HCT116 (cell line): ENCODE measurements at regions not wholly inside any gene's neighbourhood (a gene's known extent, or its start where the extent isn't known, plus 50 kb on each side); places are given as distances from the start of the nearest gene placed in this dataset.

Source experiments
- POLR2AphosphoS5 ChIP-seq: IDR thresholded peaks from 2 replicates; pipeline ENCODE4 v1.6.1; 2011; ENCODE audit warnings: mild to moderate bottlenecking, low read depth, low read length, moderate library complexity
- REST ChIP-seq: IDR thresholded peaks from 2 replicates; pipeline ENCODE4 v1.6.1; 2012; ENCODE audit warnings: low read depth
- SIN3A ChIP-seq: IDR thresholded peaks from 2 replicates; pipeline ENCODE4 v1.6.1; 2012; ENCODE audit warnings: low read depth
- TCF7L2 ChIP-seq: IDR thresholded peaks from 2 replicates; pipeline ENCODE4 v1.7.0; 2011; ENCODE audit warnings: borderline replicate concordance, inconsistent platforms; ENCODE audit not compliant: insufficient read depth, insufficient read length; ENCODE audit errors: extremely low read depth
- ZNF274 ChIP-seq: fragments of 200-500 bp; sonication (Bioruptor generic); IDR thresholded peaks from 2 replicates; pipeline ENCODE4 v1.6.1; 2014; ENCODE audit warnings: mild to moderate bottlenecking, low read depth, low read length, inconsistent platforms
- TF ChIP-seq, protein P1 (sequence below), 3 experiments: fragments of 200-600 bp in 1 of 3; sonication (generic) in 1 of 3; IDR thresholded peaks in 2 of 3; conservative IDR thresholded peaks in 1 of 3; 2 replicates each; pipeline ENCODE4 v1.5.1; 2012 to 2017; ENCODE audit warnings: low read depth in 2 of 3, low read length in 2 of 3, antibody characterized with exemption in 1 of 3, borderline replicate concordance in 1 of 3, control low read depth in 1 of 3, mild to moderate bottlenecking in 1 of 3, mixed read lengths in 1 of 3, mixed run types in 1 of 3, moderate library complexity in 1 of 3; ENCODE audit not compliant: insufficient read depth in 1 of 3
- TF ChIP-seq, protein P2 (sequence below): IDR thresholded peaks from 2 replicates; pipeline ENCODE4 v1.6.1; 2012

GRCh38 chr2:215499331-215499730 is 63.5 kb upstream of the FN1 start:
- TF ChIP-seq SIN3A = no peak
- no peak for TF ChIP-seq ZNF274
- no peak for TF ChIP-seq POLR2AphosphoS5
- TF ChIP-seq, protein P1, sequence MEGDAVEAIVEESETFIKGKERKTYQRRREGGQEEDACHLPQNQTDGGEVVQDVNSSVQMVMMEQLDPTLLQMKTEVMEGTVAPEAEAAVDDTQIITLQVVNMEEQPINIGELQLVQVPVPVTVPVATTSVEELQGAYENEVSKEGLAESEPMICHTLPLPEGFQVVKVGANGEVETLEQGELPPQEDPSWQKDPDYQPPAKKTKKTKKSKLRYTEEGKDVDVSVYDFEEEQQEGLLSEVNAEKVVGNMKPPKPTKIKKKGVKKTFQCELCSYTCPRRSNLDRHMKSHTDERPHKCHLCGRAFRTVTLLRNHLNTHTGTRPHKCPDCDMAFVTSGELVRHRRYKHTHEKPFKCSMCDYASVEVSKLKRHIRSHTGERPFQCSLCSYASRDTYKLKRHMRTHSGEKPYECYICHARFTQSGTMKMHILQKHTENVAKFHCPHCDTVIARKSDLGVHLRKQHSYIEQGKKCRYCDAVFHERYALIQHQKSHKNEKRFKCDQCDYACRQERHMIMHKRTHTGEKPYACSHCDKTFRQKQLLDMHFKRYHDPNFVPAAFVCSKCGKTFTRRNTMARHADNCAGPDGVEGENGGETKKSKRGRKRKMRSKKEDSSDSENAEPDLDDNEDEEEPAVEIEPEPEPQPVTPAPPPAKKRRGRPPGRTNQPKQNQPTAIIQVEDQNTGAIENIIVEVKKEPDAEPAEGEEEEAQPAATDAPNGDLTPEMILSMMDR (IDR thresholded peaks at IDR 0.05 in 2 of 3, conservative IDR thresholded peaks at IDR 0.05 in 1 of 3; ENCODE audit: borderline replicate concordance in 1 of 3, insufficient read depth in 1 of 3, low read depth in 2 of 3, low read length in 2 of 3) = no peak
- no peak for TF ChIP-seq TCF7L2
- TF ChIP-seq REST = no peak
- TF ChIP-seq, protein P2, sequence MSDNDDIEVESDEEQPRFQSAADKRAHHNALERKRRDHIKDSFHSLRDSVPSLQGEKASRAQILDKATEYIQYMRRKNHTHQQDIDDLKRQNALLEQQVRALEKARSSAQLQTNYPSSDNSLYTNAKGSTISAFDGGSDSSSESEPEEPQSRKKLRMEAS = no peak
